ENCODE measurements at regions not wholly inside any gene's neighbourhood (a gene's known extent, or its start where the extent isn't known, plus 50 kb on each side); places are given as distances from the start of the nearest gene placed in this dataset.

- Histone ChIP-seq H2BK5ac (ENCODE audit: low read depth, low read length, poor library complexity, severe bottlenecking) (no peak overlapping the region), H3K4me3 (ENCODE audit: insufficient read depth in 1 of 2, low read depth in 1 of 2, low read length in 2 of 2) (no peak overlapping the region), H3K18ac (ENCODE audit: low read depth in 1 of 2, low read length in 2 of 2) (no peak overlapping the region), H3K14ac (ENCODE audit: low read length in 2 of 2) (no peak overlapping the region), H3K27ac (ENCODE audit: low read length, poor library complexity, severe bottlenecking) (no peak overlapping the region), H2BK120ac (ENCODE audit: low read depth, low read length) (no peak overlapping the region), H3K9ac (ENCODE audit: low read length) (no peak overlapping the region), H4K8ac (ENCODE audit: low read length) (no peak overlapping the region), H3K27me3 (ENCODE audit: control insufficient read depth in 1 of 2, insufficient read depth in 1 of 2, low read length in 2 of 2) (no peaks in the 10 kb centered on the region), H3K9me3 (ENCODE audit: control insufficient read depth, low read length) (no peaks in the 10 kb centered on the region), H3K36me3 (ENCODE audit: control insufficient read depth in 1 of 2, insufficient read depth in 2 of 2, low read depth in 1 of 2, low read length in 2 of 2) (no peaks in the 10 kb centered on the region), H3K4me2 (ENCODE audit: low read length, poor library complexity, severe bottlenecking) (no peak overlapping the region), H2BK15ac (ENCODE audit: low read depth, poor library complexity, severe bottlenecking) (no peak overlapping the region), H4K91ac (ENCODE audit: low read length) (no peak overlapping the region), H3K79me1 (replicated peaks; ENCODE audit: low read length, poor library complexity, severe bottlenecking) (no peaks in the 10 kb centered on the region), H3K4ac (ENCODE audit: low read depth in 1 of 2, low read length in 2 of 2) (no peak overlapping the region), H3K4me1 (ENCODE audit: control insufficient read depth, insufficient read depth, low read depth, low read length) (no peaks in the 10 kb centered on the region), H2BK12ac (ENCODE audit: low read length in 2 of 2) (no peak overlapping the region), H2AFZ (ENCODE audit: low read depth, low read length) (no peak overlapping the region), H2AK5ac (ENCODE audit: low read length, severe bottlenecking) (no peak overlapping the region), H3K23ac (ENCODE audit: low read length in 2 of 2) (no peak overlapping the region)
- WGBS = no CpG with 5 or more reads among the region's 2 CpGs
- no peak for DNase-seq
These were observed 559.9 kb downstream of the TLE4 start for GRCh38 chr9:80131627-80132026.

DNA sequence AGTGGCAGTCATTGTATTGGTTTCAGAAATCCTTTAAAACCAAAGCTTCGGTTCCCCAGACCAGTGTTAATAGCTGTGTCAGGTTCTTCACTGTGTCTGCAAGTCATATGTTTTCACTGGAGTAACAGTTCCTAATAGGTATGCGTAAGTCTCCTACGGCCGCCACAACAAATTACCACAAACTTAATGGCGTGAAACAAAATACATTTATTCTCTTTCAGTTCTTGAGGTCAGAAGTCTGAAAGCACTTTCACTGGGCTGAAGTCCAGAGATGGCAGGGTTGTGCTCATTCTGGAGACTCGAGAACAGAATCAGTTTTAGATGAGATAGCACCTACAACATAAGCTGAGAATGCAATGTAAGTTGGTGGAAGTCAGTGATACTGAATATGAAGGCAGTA is 556.2 kb downstream of the TLE4 start:
- H3K27ac ChIP-seq (ENCODE audit: low read length, poor library complexity, severe bottlenecking) = no peak overlapping the region
- no peaks in the 10 kb centered on the region for H3K27me3 ChIP-seq (ENCODE audit: control insufficient read depth in 1 of 2, insufficient read depth in 1 of 2, low read length in 2 of 2)
- H2BK12ac ChIP-seq (ENCODE audit: low read length in 2 of 2) = no peak overlapping the region
- H4K91ac ChIP-seq (ENCODE audit: low read length) = no peak overlapping the region
- H3K36me3 ChIP-seq (ENCODE audit: control insufficient read depth in 1 of 2, insufficient read depth in 2 of 2, low read depth in 1 of 2, low read length in 2 of 2) = no peaks in the 10 kb centered on the region
- DNase-seq = no peak
- no peaks in the 10 kb centered on the region for H3K79me1 ChIP-seq (replicated peaks; ENCODE audit: low read length, poor library complexity, severe bottlenecking)
- no peak overlapping the region for H3K4me3 ChIP-seq (ENCODE audit: insufficient read depth in 1 of 2, low read depth in 1 of 2, low read length in 2 of 2)
- H3K9ac ChIP-seq (ENCODE audit: low read length) = no peak overlapping the region
- no peak overlapping the region for H3K18ac ChIP-seq (ENCODE audit: low read depth in 1 of 2, low read length in 2 of 2)
- no peaks in the 10 kb centered on the region for H3K4me1 ChIP-seq (ENCODE audit: control insufficient read depth, insufficient read depth, low read depth, low read length)
- no peak overlapping the region for H2BK5ac ChIP-seq (ENCODE audit: low read depth, low read length, poor library complexity, severe bottlenecking)
- H3K4me2 ChIP-seq (ENCODE audit: low read length, poor library complexity, severe bottlenecking) = no peak overlapping the region
- no peak overlapping the region for H2BK15ac ChIP-seq (ENCODE audit: low read depth, poor library complexity, severe bottlenecking)
- no peak overlapping the region for H3K23ac ChIP-seq (ENCODE audit: low read length in 2 of 2)
- H2BK120ac ChIP-seq (ENCODE audit: low read depth, low read length) = no peak overlapping the region
- no peaks in the 10 kb centered on the region for H3K9me3 ChIP-seq (ENCODE audit: control insufficient read depth, low read length)
- H4K8ac ChIP-seq (ENCODE audit: low read length) = no peak overlapping the region
- WGBS = 88% methylated on average over 6 of the region's 6 CpGs
- H3K4ac ChIP-seq (ENCODE audit: low read depth in 1 of 2, low read length in 2 of 2) = no peak overlapping the region
- H3K14ac ChIP-seq (ENCODE audit: low read length in 2 of 2) = no peak overlapping the region
- no peak overlapping the region for H2AFZ ChIP-seq (ENCODE audit: low read depth, low read length)
- no peak overlapping the region for H2AK5ac ChIP-seq (ENCODE audit: low read length, severe bottlenecking)

- 96% methylated on average over 3 of the region's 3 CpGs for whole genome bisulfite sequencing
- no peak overlapping the region for H2BK120ac ChIP-seq (ENCODE audit: low read depth, low read length)
- no peaks in the 10 kb centered on the region for H3K9me3 ChIP-seq (ENCODE audit: control insufficient read depth, low read length)
These were observed 554.0 kb downstream of the TLE4 start for GRCh38 chr9:80125731-80126264.

GRCh38 chr9:80117031-80117430 is 545.3 kb downstream of the TLE4 start:
- Histone ChIP-seq H3K79me1 (replicated peaks; ENCODE audit: low read length, poor library complexity, severe bottlenecking) (no peaks in the 10 kb centered on the region), H2BK15ac (ENCODE audit: low read depth, poor library complexity, severe bottlenecking) (no peak overlapping the region), H3K4me3 (ENCODE audit: insufficient read depth in 1 of 2, low read depth in 1 of 2, low read length in 2 of 2) (no peak overlapping the region), H3K4me1 (ENCODE audit: control insufficient read depth, insufficient read depth, low read depth, low read length) (no peaks in the 10 kb centered on the region), H2BK120ac (ENCODE audit: low read depth, low read length) (no peak overlapping the region), H3K4ac (ENCODE audit: low read depth in 1 of 2, low read length in 2 of 2) (no peak overlapping the region), H3K14ac (ENCODE audit: low read length in 2 of 2) (no peak overlapping the region), H2BK12ac (ENCODE audit: low read length in 2 of 2) (no peak overlapping the region), H2BK5ac (ENCODE audit: low read depth, low read length, poor library complexity, severe bottlenecking) (no peak overlapping the region), H4K8ac (ENCODE audit: low read length) (no peak overlapping the region), H3K27me3 (ENCODE audit: control insufficient read depth in 1 of 2, insufficient read depth in 1 of 2, low read length in 2 of 2) (no peaks in the 10 kb centered on the region), H2AFZ (ENCODE audit: low read depth, low read length) (no peak overlapping the region), H3K9me3 (ENCODE audit: control insufficient read depth, low read length) (peaks cover 15% of the 10 kb centered on the region), H3K23ac (ENCODE audit: low read length in 2 of 2) (no peak overlapping the region), H4K91ac (ENCODE audit: low read length) (no peak overlapping the region), H3K27ac (ENCODE audit: low read length, poor library complexity, severe bottlenecking) (no peak overlapping the region), H3K36me3 (ENCODE audit: control insufficient read depth in 1 of 2, insufficient read depth in 2 of 2, low read depth in 1 of 2, low read length in 2 of 2) (no peaks in the 10 kb centered on the region), H3K9ac (ENCODE audit: low read length) (no peak overlapping the region), H3K18ac (ENCODE audit: low read depth in 1 of 2, low read length in 2 of 2) (no peak overlapping the region), H2AK5ac (ENCODE audit: low read length, severe bottlenecking) (no peak overlapping the region), H3K4me2 (ENCODE audit: low read length, poor library complexity, severe bottlenecking) (no peak overlapping the region)
- DNase-seq = no peak
- WGBS = 64% methylated on average over 3 of the region's 3 CpGs

More at GRCh38 chr9:80125731-80126264, 554.0 kb downstream of the TLE4 start:
- no peak overlapping the region for H3K4me2 ChIP-seq (ENCODE audit: low read length, poor library complexity, severe bottlenecking)
- no peak overlapping the region for H3K23ac ChIP-seq (ENCODE audit: low read length in 2 of 2)
- H3K14ac ChIP-seq (ENCODE audit: low read length in 2 of 2) = no peak overlapping the region
- H3K27ac ChIP-seq (ENCODE audit: low read length, poor library complexity, severe bottlenecking) = no peak overlapping the region
- H3K27me3 ChIP-seq (ENCODE audit: control insufficient read depth in 1 of 2, insufficient read depth in 1 of 2, low read length in 2 of 2) = no peaks in the 10 kb centered on the region
- H3K36me3 ChIP-seq (ENCODE audit: control insufficient read depth in 1 of 2, insufficient read depth in 2 of 2, low read depth in 1 of 2, low read length in 2 of 2) = no peaks in the 10 kb centered on the region
- H3K79me1 ChIP-seq (replicated peaks; ENCODE audit: low read length, poor library complexity, severe bottlenecking) = no peaks in the 10 kb centered on the region
- no peak for DNase-seq
- H2AFZ ChIP-seq (ENCODE audit: low read depth, low read length) = no peak overlapping the region
- no peak overlapping the region for H2BK5ac ChIP-seq (ENCODE audit: low read depth, low read length, poor library complexity, severe bottlenecking)
- no peak overlapping the region for H2BK12ac ChIP-seq (ENCODE audit: low read length in 2 of 2)
- H2AK5ac ChIP-seq (ENCODE audit: low read length, severe bottlenecking) = no peak overlapping the region
- no peak overlapping the region for H2BK15ac ChIP-seq (ENCODE audit: low read depth, poor library complexity, severe bottlenecking)
- H4K91ac ChIP-seq (ENCODE audit: low read length) = no peak overlapping the region
- no peak overlapping the region for H3K4ac ChIP-seq (ENCODE audit: low read depth in 1 of 2, low read length in 2 of 2)
- no peak overlapping the region for H3K9ac ChIP-seq (ENCODE audit: low read length)
- no peak overlapping the region for H3K18ac ChIP-seq (ENCODE audit: low read depth in 1 of 2, low read length in 2 of 2)
- H3K4me1 ChIP-seq (ENCODE audit: control insufficient read depth, insufficient read depth, low read depth, low read length) = no peaks in the 10 kb centered on the region
- no peak overlapping the region for H3K4me3 ChIP-seq (ENCODE audit: insufficient read depth in 1 of 2, low read depth in 1 of 2, low read length in 2 of 2)
- no peak overlapping the region for H4K8ac ChIP-seq (ENCODE audit: low read length)

Measured in mesenchymal stem cell (in vitro differentiated cells and primary cell).